GM13977 (cell line): ENCODE measurements at regions not wholly inside any gene's neighbourhood (a gene's known extent, or its start where the extent isn't known, plus 50 kb on each side); places are given as distances from the start of the nearest gene placed in this dataset.
A peak's percentile ranks its signal among the peaks of the same experiment; 100 is the strongest.

ENCODE experiments used
- DNase-seq: peaks from one replicate; pipeline ENCODE4 v3.0.0; 2012; ENCODE audit warnings: low spot score
- CTCF ChIP-seq: IDR thresholded peaks from 2 replicates; pipeline ENCODE4 v1.5.1; 2012; ENCODE audit warnings: mild to moderate bottlenecking, control low read depth; ENCODE audit not compliant: insufficient read depth; ENCODE audit errors: extremely low read depth, missing control alignments
- in situ Hi-C: fragments of 300-500 bp; cut with MboI; formaldehyde crosslinking; loops from one replicate; pipeline ENCODE4 v1.12.0; 2022; ENCODE audit warnings: low sequenced_read_pairs, low pct_unique_long_range_greater_than_20kb, mixed read lengths, inconsistent platforms; ENCODE audit not compliant: unreplicated experiment

DNA sequence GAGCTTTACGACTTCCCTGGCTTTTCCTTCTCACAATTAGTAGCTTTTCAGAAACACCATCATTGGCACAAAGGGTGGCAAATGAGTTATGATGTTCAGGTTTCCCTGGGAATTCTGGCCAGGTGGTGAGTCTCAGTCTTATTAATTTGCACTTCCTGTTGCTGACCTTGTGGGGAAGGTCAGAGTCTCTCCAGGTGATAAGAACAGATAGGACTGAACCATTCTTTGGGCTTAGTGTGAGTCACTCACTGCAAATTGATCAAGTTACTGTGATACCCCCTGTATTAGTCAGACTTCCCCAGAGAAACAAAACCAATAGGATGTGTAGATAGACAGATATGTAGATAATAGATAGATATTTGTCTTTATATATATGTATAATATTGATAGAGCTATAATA, 53.8 kb upstream of the RANBP3L start:
- no peak for DNase-seq
- in situ Hi-C loops, result no loop called here
- no peak for TF ChIP-seq CTCF

- no peak for TF ChIP-seq CTCF
- no peak for DNase-seq
- in situ Hi-C loops, result no loop called here
Measured at GRCh38 chr5:36356915-36357314, 55.2 kb upstream of the RANBP3L start.

- no peak for TF ChIP-seq CTCF
- DNase-seq, result no peak
- in situ Hi-C loops, result no loop called here
Measured at GRCh38 chr5:36357391-36357975, 55.8 kb upstream of the RANBP3L start.

- in situ Hi-C loops, result no loop called here
- no peak for DNase-seq
Measured at GRCh38 chr5:36359267-36359666, 57.6 kb upstream of the RANBP3L start.

DNA sequence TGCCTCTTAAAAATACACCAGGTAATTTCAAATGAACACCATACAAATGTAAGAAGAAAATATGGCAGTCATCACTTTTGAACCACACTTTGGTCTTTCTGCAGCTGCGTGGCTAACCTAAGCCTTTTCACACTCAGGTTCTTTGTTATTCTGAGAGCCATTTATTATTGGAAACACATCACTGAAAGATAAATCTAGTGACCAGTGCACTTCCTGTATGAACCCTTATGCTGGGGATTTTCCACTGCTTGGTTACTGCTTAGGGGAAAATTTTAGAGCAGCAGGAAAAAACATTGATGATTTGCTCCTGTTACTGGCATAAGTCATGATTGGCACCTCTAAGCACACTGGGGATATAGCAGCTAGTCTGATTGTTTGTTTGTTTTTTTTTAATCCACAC, 58.6 kb upstream of the RANBP3L start:
- DNase-seq, result peak; percentile 11
- in situ Hi-C loops, result no loop called here
- no peak for TF ChIP-seq CTCF

More at GRCh38 chr5:36359267-36359666, 57.6 kb upstream of the RANBP3L start:
- TF ChIP-seq CTCF, result no peak

GRCh38 chr5:36363101-36363500, 61.4 kb upstream of the RANBP3L start:
- no peak for TF ChIP-seq CTCF
- DNase-seq, result no peak
- in situ Hi-C loops, result no loop called here

DNA sequence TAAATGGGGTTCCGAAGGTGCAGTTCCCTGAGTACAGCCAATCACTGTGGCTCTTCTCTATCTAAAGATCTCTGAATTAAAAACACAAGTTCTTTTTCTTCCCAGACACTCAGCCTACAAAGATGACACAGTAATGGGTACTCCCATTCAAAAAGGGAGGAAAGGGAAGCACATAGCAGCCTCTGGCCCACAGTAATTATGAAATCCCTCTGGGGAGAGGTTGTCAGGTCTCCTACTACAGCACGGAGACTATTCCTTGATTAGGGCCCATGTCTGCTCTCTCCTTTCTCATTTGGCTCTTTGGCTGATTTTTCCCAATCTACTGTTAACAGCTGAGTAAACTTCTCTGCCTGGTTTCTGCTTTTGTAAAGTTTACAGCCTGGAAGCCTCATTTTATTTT, 62.0 kb upstream of the RANBP3L start:
- DNase-seq, result no peak
- no peak for TF ChIP-seq CTCF
- in situ Hi-C loops, result no loop called here
